ENCODE measurements at regions not wholly inside any gene's neighbourhood (a gene's known extent, or its start where the extent isn't known, plus 50 kb on each side); places are given as distances from the start of the nearest gene placed in this dataset.

- 5% methylated on average over 1 of the region's 1 CpG for WGBS (ENCODE audit: insufficient coverage, insufficient replicate concordance, low lambda C conversion rate, missing lambda C conversion rate)
- Histone ChIP-seq H3K27ac (ENCODE audit: control insufficient read depth, insufficient read depth) (no peak overlapping the region), H3K27me3 (replicated peaks in 1 of 2; ENCODE audit: control insufficient read depth in 2 of 2, insufficient read depth in 2 of 2, low read length in 1 of 2) (no peaks in the 10 kb centered on the region; a peak in 1 of 4 replicates), H3K4me1 (ENCODE audit: control insufficient read depth, insufficient read depth, low read length) (no peaks in the 10 kb centered on the region), H3K36me3 (ENCODE audit: control insufficient read depth in 2 of 2, insufficient read depth in 2 of 2, low read length in 1 of 2) (no peaks in the 10 kb centered on the region), H4K20me1 (ENCODE audit: control insufficient read depth, insufficient read depth) (no peaks in the 10 kb centered on the region), H3K9me3 (replicated peaks; ENCODE audit: control insufficient read depth, insufficient read depth, low read length) (no peaks in the 10 kb centered on the region), H2AFZ (ENCODE audit: control insufficient read depth, low read depth, low read length) (no peak overlapping the region), H3K4me2 (ENCODE audit: control insufficient read depth, insufficient read depth) (no peak overlapping the region), H3K4me3 (no peak overlapping the region), H3K79me2 (ENCODE audit: control insufficient read depth, insufficient read depth, low read length) (no peaks in the 10 kb centered on the region), H3K9ac (ENCODE audit: control insufficient read depth, insufficient read depth, low read length) (no peak overlapping the region)
- ChIA-PET CTCF (interaction anchor here (1.2 to 1.3 kb wide), 2 partner anchors 9 to 83 kb away, joined by 3 read pairs; no protein-coding TSS in a partner anchor), SMC1A (ENCODE audit: uncharacterized antibody, unreplicated experiment) (interaction anchor here (0.6 kb wide), 1 partner anchor 55 kb away, joined by 3 read pairs; no protein-coding TSS in a partner anchor), POLR2A (no interaction called here), RAD21 (ENCODE audit: unreplicated experiment) (no interaction called here)
- TF ChIP-seq IRF3 (IDR thresholded peaks at IDR 0.05) (no peak), NR2C1 (IDR thresholded peaks at IDR 0.05) (no peak), SMC3 (IDR thresholded peaks at IDR 0.05; ENCODE audit: borderline replicate concordance, low read length) (no peak), TAF1 (IDR thresholded peaks at IDR 0.05; ENCODE audit: borderline replicate concordance, low read depth, low read length) (no peak)
- in situ Hi-C loops (cut with MboI), result no loop called here
- DNase-seq (ENCODE audit: low read depth, low spot score), result no peak
- no TSS peak for BruUV-seq (replicated peaks)
- intact Hi-C loops (cut with micrococcal nuclease; ENCODE audit: unreplicated experiment), result no loop called here
- no peak for ATAC-seq
- FAIRE-seq, result no peak
Observed at GRCh38 chr1:221018414-221018813, 139.2 kb downstream of the HLX start.

- no peak overlapping the region for H3K27ac ChIP-seq (ENCODE audit: control insufficient read depth, insufficient read depth)
- H3K79me2 ChIP-seq (ENCODE audit: control insufficient read depth, insufficient read depth, low read length), result no peaks in the 10 kb centered on the region
- intact Hi-C loops (cut with micrococcal nuclease; ENCODE audit: unreplicated experiment) (no loop called here), in situ Hi-C loops (cut with MboI) (no loop called here)
- H3K9ac ChIP-seq (ENCODE audit: control insufficient read depth, insufficient read depth, low read length), result no peak overlapping the region
- DNase-seq (ENCODE audit: low read depth, low spot score), result no peak
- H3K4me2 ChIP-seq (ENCODE audit: control insufficient read depth, insufficient read depth), result no peak overlapping the region
- no peaks in the 10 kb centered on the region; a peak in 1 of 4 replicates for H3K27me3 ChIP-seq (replicated peaks in 1 of 2; ENCODE audit: control insufficient read depth in 2 of 2, insufficient read depth in 2 of 2, low read length in 1 of 2)
- no peaks in the 10 kb centered on the region for H3K4me1 ChIP-seq (ENCODE audit: control insufficient read depth, insufficient read depth, low read length)
- no peak for FAIRE-seq
- H3K36me3 ChIP-seq (ENCODE audit: control insufficient read depth in 2 of 2, insufficient read depth in 2 of 2, low read length in 1 of 2), result no peaks in the 10 kb centered on the region
- POLR2A ChIA-PET, result interaction anchor here (1.2 kb wide), 1 partner anchor 10 kb away, joined by 4 read pairs; no protein-coding TSS in a partner anchor
- WGBS (ENCODE audit: insufficient coverage, insufficient replicate concordance, low lambda C conversion rate, missing lambda C conversion rate), result 45% methylated on average over 3 of the region's 3 CpGs
- no peak overlapping the region for H3K4me3 ChIP-seq
- RAD21 ChIA-PET (ENCODE audit: unreplicated experiment), result no interaction called here
- SMC1A ChIA-PET (ENCODE audit: uncharacterized antibody, unreplicated experiment), result interaction anchor here (0.7 to 1.6 kb wide), 3 partner anchors 13 to 126 kb away, joined by 3 to 4 read pairs (median 3); no protein-coding TSS in a partner anchor
- no peak for ATAC-seq
- no peaks in the 10 kb centered on the region for H4K20me1 ChIP-seq (ENCODE audit: control insufficient read depth, insufficient read depth)
- CTCF ChIA-PET, result no interaction called here
- H2AFZ ChIP-seq (ENCODE audit: control insufficient read depth, low read depth, low read length), result no peak overlapping the region
- no TSS peak for BruUV-seq (replicated peaks)
- no peaks in the 10 kb centered on the region; the same call in 2 of the 3 replicates for H3K9me3 ChIP-seq (replicated peaks; ENCODE audit: control insufficient read depth, insufficient read depth, low read length)
- TF ChIP-seq PAX5 (IDR thresholded peaks at IDR 0.05; ENCODE audit: borderline replicate concordance, low read depth, low read length), result no peak
- no peak for TF ChIP-seq SRF (IDR thresholded peaks at IDR 0.05; ENCODE audit: low read depth in 2 of 2, low read length in 2 of 2)
- no peak for TF ChIP-seq NFYB (IDR thresholded peaks at IDR 0.05; ENCODE audit: insufficient read depth, low read depth, low read length)
- no peak for TF ChIP-seq MEF2A (IDR thresholded peaks at IDR 0.05; ENCODE audit: insufficient read depth, low read depth, low read length)
- no peak for TF ChIP-seq ZNF622 (IDR thresholded peaks at IDR 0.05)
- TF ChIP-seq SREBF1 (IDR thresholded peaks at IDR 0.05; ENCODE audit: low read length), result no peak
- TF ChIP-seq, protein P1, sequence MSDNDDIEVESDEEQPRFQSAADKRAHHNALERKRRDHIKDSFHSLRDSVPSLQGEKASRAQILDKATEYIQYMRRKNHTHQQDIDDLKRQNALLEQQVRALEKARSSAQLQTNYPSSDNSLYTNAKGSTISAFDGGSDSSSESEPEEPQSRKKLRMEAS (IDR thresholded peaks at IDR 0.05; ENCODE audit: low read depth, low read length), result no peak
- no peak for TF ChIP-seq IKZF2 (IDR thresholded peaks at IDR 0.05)
- TF ChIP-seq ASH2L (IDR thresholded peaks at IDR 0.05; ENCODE audit: borderline replicate concordance, low read depth), result no peak
- no peak for TF ChIP-seq HDGF (IDR thresholded peaks at IDR 0.05)
- TF ChIP-seq NRF1 (conservative IDR thresholded peaks at IDR 0.05; ENCODE audit: low read depth, low read length), result no peak
- TF ChIP-seq ZNF207 (IDR thresholded peaks at IDR 0.05; ENCODE audit: borderline replicate concordance), result no peak
- TF ChIP-seq NFXL1 (IDR thresholded peaks at IDR 0.05; ENCODE audit: borderline replicate concordance), result no peak
Observed at GRCh38 chr1:221022331-221022730, 143.1 kb downstream of the HLX start.
